Breast epithelium (tissue), 4 donors: ENCODE measurements at regions not wholly inside any gene's neighbourhood (a gene's known extent, or its start where the extent isn't known, plus 50 kb on each side); places are given as distances from the start of the nearest gene placed in this dataset.

Experiments used
- DNase-seq, 2 donors: peaks; one replicate each; pipeline ENCODE4 v3.0.0-alpha.2; 2019; ENCODE audit warnings: low spot score in 2 of 2
- H3K27ac ChIP-seq, 2 donors: fragments of 200-600 bp; sonication (generic) in 1 of 2; one replicate each; pipeline ENCODE4 v1.5.1; 2016 to 2019; ENCODE audit warnings: mild to moderate bottlenecking in 1 of 2
- H3K27me3 ChIP-seq, 2 donors: fragments of 200-600 bp; sonication (generic) in 1 of 2; one replicate each; pipeline versions ENCODE4 v1.5.1 to v1.6.0; 2017 to 2019; ENCODE audit warnings: control low read depth in 1 of 2, mild to moderate bottlenecking in 1 of 2
- H3K36me3 ChIP-seq: fragments of 200-600 bp; one replicate; pipeline ENCODE4 v1.5.1; 2019
- H3K4me1 ChIP-seq, 2 donors: fragments of 200-600 bp; sonication (generic); one replicate each; pipeline ENCODE4 v1.5.1; 2016 to 2019; ENCODE audit warnings: control low read depth in 1 of 2
- H3K4me3 ChIP-seq, 3 donors: fragments of 200-600 bp; sonication (generic); 1 replicate in 2 of 3; 2 replicates in 1 of 3; pipeline ENCODE4 v1.5.1; 2016 to 2019; ENCODE audit warnings: mild to moderate bottlenecking in 3 of 3, moderate library complexity in 2 of 3
- H3K9me3 ChIP-seq, 2 donors: fragments of 200-600 bp; sonication (generic) in 1 of 2; one replicate each; pipeline ENCODE4 v1.5.1; 2016 to 2019; ENCODE audit warnings: control low read depth in 1 of 2
- CTCF ChIP-seq, 3 donors: fragments of 450-650 bp; IDR thresholded peaks; one replicate each; pipeline ENCODE4 v1.5.1; 2016 to 2017; ENCODE audit warnings: antibody characterized with exemption in 3 of 3, mild to moderate bottlenecking in 3 of 3, moderate library complexity in 3 of 3
- POLR2A ChIP-seq: fragments of 450-650 bp; IDR thresholded peaks from one replicate; pipeline ENCODE4 v1.6.1; 2016; ENCODE audit warnings: antibody characterized with exemption, mild to moderate bottlenecking, moderate library complexity
- POLR2AphosphoS5 ChIP-seq, 3 donors: sonication (generic); formaldehyde crosslinking; IDR thresholded peaks; one replicate each; pipeline ENCODE4 v1.6.1; 2017; ENCODE audit warnings: antibody characterized with exemption in 3 of 3
- intact Hi-C: fragments of 100-400 bp; cut with DNase I; formaldehyde crosslinking; loops from one replicate; pipeline ENCODE4 v1.15.1; 2023; ENCODE audit warnings: low total_unique reads

- Histone ChIP-seq H3K27ac (no peak overlapping the region), H3K4me3 (no peak overlapping the region), H3K27me3 (no peaks in the 10 kb centered on the region), H3K36me3 (no peaks in the 10 kb centered on the region), H3K9me3 (no peaks in the 10 kb centered on the region), H3K4me1 (no peaks in the 10 kb centered on the region)
- intact Hi-C loops = no loop called here
- DNase-seq = no peak
- no peak for TF ChIP-seq POLR2AphosphoS5 (IDR thresholded peaks at IDR 0.05)
- TF ChIP-seq POLR2A = no peak
- no peak for TF ChIP-seq CTCF (IDR thresholded peaks at IDR 0.05)
Observed at GRCh38 chr18:5787936-5788335, 107.4 kb downstream of the TMEM200C start.

- Histone ChIP-seq H3K4me1 (no peaks in the 10 kb centered on the region), H3K27ac (no peak overlapping the region), H3K9me3 (no peaks in the 10 kb centered on the region), H3K36me3 (no peaks in the 10 kb centered on the region), H3K27me3 (no peaks in the 10 kb centered on the region), H3K4me3 (no peak overlapping the region)
- intact Hi-C loops = loop anchor here (10.0 kb wide), 1 partner anchor 1745 kb away; no protein-coding TSS in a partner anchor
- no peak for DNase-seq
- TF ChIP-seq POLR2A = no peak
- no peak for TF ChIP-seq CTCF (IDR thresholded peaks at IDR 0.05)
- TF ChIP-seq POLR2AphosphoS5 (IDR thresholded peaks at IDR 0.05) = no peak
Observed at GRCh38 chr18:5779922-5780321, 115.4 kb downstream of the TMEM200C start.

GRCh38 chr18:5772306-5773105 is 122.8 kb downstream of the TMEM200C start:
- H3K4me3 ChIP-seq = peak overlapping the region in 1 of 3 donors; percentile 28
- peaks cover 0 to 8% of the 10 kb centered on the region in 2 donors for H3K27me3 ChIP-seq
- intact Hi-C loops = loop anchor here (10.0 kb wide), 1 partner anchor 1738 kb away; no protein-coding TSS in a partner anchor
- DNase-seq = no peak
- no peaks in the 10 kb centered on the region for H3K9me3 ChIP-seq
- no peaks in the 10 kb centered on the region for H3K4me1 ChIP-seq
- TF ChIP-seq POLR2AphosphoS5 (IDR thresholded peaks at IDR 0.05) (peak in 1 of 3 donors; percentile 14), POLR2A (no peak)
- no peaks in the 10 kb centered on the region for H3K36me3 ChIP-seq
- peak overlapping the region in 1 of 2 donors; percentile 38 for H3K27ac ChIP-seq

- Histone ChIP-seq H3K4me1 (no peaks in the 10 kb centered on the region), H3K27me3 (peaks cover 0 to 8% of the 10 kb centered on the region in 2 donors), H3K9me3 (no peaks in the 10 kb centered on the region), H3K36me3 (no peaks in the 10 kb centered on the region), H3K27ac (no peak overlapping the region), H3K4me3 (no peak overlapping the region)
- intact Hi-C loops = loop anchor here (10.0 kb wide), 1 partner anchor 1737 kb away; no protein-coding TSS in a partner anchor
- no peak for TF ChIP-seq POLR2AphosphoS5 (IDR thresholded peaks at IDR 0.05)
- TF ChIP-seq POLR2A = no peak
- no peak for TF ChIP-seq CTCF (IDR thresholded peaks at IDR 0.05)
- no peak for DNase-seq
Observed at GRCh38 chr18:5771343-5771742, 124.0 kb downstream of the TMEM200C start.

- H3K9me3 ChIP-seq = no peaks in the 10 kb centered on the region
- H3K36me3 ChIP-seq = no peaks in the 10 kb centered on the region
- intact Hi-C loops = loop anchor here (10.0 kb wide), 1 partner anchor 1735 kb away; no protein-coding TSS in a partner anchor
- no peak for TF ChIP-seq CTCF (IDR thresholded peaks at IDR 0.05)
- TF ChIP-seq POLR2A = no peak
- TF ChIP-seq POLR2AphosphoS5 (IDR thresholded peaks at IDR 0.05) = no peak
- H3K4me1 ChIP-seq = no peaks in the 10 kb centered on the region
- DNase-seq = no peak
- peaks cover 0 to 8% of the 10 kb centered on the region in 2 donors for H3K27me3 ChIP-seq
- no peak overlapping the region for H3K4me3 ChIP-seq
- no peak overlapping the region for H3K27ac ChIP-seq
Observed at GRCh38 chr18:5770176-5770575, 125.1 kb downstream of the TMEM200C start.
